K562 (cell line): ENCODE measurements at regions not wholly inside any gene's neighbourhood (a gene's known extent, or its start where the extent isn't known, plus 50 kb on each side); places are given as distances from the start of the nearest gene placed in this dataset.

Experiments
- GTF2B ChIP-seq: IDR thresholded peaks from 2 replicates; pipeline ENCODE4 v1.6.1; 2011; ENCODE audit not compliant: insufficient read length; ENCODE audit errors: extremely low read depth
- KAT2B ChIP-seq: IDR thresholded peaks from one replicate; pipeline ENCODE4 v1.6.1; 2012; ENCODE audit warnings: low read depth, mild to moderate bottlenecking, control low read depth, inconsistent platforms, low read length, moderate library complexity
- MYC ChIP-seq, 2 experiments: fragments of 250-450 bp in 1 of 2; sonication (Bioruptor Pico) in 1 of 2; IDR thresholded peaks; 2 replicates each; pipeline versions ENCODE4 v1.5.1 to v1.6.1; 2012 to 2021; ENCODE audit warnings: low read depth in 2 of 2, borderline replicate concordance in 1 of 2, improper control_type of control experiment in 1 of 2, low read length in 1 of 2, mild to moderate bottlenecking in 1 of 2, moderate library complexity in 1 of 2
- PREB ChIP-seq: sonication (generic); formaldehyde crosslinking; IDR thresholded peaks from 2 replicates; pipeline ENCODE4 v1.8.1; 2023; ENCODE audit warnings: mild to moderate bottlenecking, missing genetic modification reagents
- SETDB1 ChIP-seq: IDR thresholded peaks from one replicate; pipeline ENCODE4 v1.6.1; 2012; ENCODE audit warnings: low read length, control low read depth, inconsistent platforms
- SMARCA4 ChIP-seq: fragments of 450-650 bp; IDR thresholded peaks from 2 replicates; pipeline ENCODE4 v1.6.1; 2016
- TBP ChIP-seq: optimal IDR thresholded peaks from 2 replicates; pipeline ENCODE3; 2011; ENCODE audit warnings: low read depth, low read length, improper control_type of control experiment
- TF ChIP-seq, protein P1 (sequence below), 3 experiments: IDR thresholded peaks in 2 of 3; conservative IDR thresholded peaks in 1 of 3; 2 replicates each; pipeline ENCODE4 v1.5.1; 2011 to 2012; ENCODE audit warnings: low read length in 3 of 3, mild to moderate bottlenecking in 3 of 3, control low read depth in 2 of 3, improper control_type of control experiment in 1 of 3, inconsistent platforms in 1 of 3, low read depth in 1 of 3, mixed read lengths in 1 of 3, moderate library complexity in 1 of 3; ENCODE audit not compliant: insufficient read depth in 2 of 3

DNA sequence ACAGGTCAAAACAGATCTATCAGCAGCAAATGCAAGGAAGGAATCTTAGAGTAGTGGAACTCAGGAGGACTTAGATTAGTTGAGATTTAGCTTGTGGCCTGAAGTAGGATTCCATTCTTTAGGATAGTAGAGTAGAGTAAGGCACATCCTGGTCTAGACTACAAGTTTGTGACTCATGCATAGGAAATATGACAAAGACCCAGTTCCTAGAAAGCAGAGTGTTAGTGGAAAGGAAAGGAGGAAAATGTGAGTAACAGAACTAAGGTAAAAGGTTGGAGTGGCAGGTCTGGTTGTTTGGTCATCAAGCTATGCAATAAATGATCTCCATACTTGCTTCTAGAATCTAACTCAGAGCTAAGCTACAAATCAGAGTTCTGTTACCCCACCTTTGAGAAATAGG, 595.0 kb downstream of the ACTRT1 start:
- TF ChIP-seq MYC (IDR thresholded peaks at IDR 0.05; ENCODE audit: low read depth, low read length) (no peak), MYC (CRISPR knock-in tag; IDR thresholded peaks at IDR 0.05; ENCODE audit: borderline replicate concordance, low read depth) (no peak), PREB (CRISPR knock-in tag) (no peak), KAT2B (no peak), SETDB1 (no peak), SMARCA4 (no peak), TBP (no peak), GTF2B (no peak)
- TF ChIP-seq, protein P1, sequence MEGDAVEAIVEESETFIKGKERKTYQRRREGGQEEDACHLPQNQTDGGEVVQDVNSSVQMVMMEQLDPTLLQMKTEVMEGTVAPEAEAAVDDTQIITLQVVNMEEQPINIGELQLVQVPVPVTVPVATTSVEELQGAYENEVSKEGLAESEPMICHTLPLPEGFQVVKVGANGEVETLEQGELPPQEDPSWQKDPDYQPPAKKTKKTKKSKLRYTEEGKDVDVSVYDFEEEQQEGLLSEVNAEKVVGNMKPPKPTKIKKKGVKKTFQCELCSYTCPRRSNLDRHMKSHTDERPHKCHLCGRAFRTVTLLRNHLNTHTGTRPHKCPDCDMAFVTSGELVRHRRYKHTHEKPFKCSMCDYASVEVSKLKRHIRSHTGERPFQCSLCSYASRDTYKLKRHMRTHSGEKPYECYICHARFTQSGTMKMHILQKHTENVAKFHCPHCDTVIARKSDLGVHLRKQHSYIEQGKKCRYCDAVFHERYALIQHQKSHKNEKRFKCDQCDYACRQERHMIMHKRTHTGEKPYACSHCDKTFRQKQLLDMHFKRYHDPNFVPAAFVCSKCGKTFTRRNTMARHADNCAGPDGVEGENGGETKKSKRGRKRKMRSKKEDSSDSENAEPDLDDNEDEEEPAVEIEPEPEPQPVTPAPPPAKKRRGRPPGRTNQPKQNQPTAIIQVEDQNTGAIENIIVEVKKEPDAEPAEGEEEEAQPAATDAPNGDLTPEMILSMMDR (IDR thresholded peaks at IDR 0.05 in 2 of 3, conservative IDR thresholded peaks at IDR 0.05 in 1 of 3; ENCODE audit: insufficient read depth in 2 of 3, low read depth in 1 of 3, low read length in 3 of 3), result no peak
